ENCODE measurements at regions not wholly inside any gene's neighbourhood (a gene's known extent, or its start where the extent isn't known, plus 50 kb on each side); places are given as distances from the start of the nearest gene placed in this dataset.
"Not testable (repeated sequence)": the region's sequence is repeated elsewhere in the genome, so short reads cannot be mapped to it uniquely, and the experiment has no call there.

DNA sequence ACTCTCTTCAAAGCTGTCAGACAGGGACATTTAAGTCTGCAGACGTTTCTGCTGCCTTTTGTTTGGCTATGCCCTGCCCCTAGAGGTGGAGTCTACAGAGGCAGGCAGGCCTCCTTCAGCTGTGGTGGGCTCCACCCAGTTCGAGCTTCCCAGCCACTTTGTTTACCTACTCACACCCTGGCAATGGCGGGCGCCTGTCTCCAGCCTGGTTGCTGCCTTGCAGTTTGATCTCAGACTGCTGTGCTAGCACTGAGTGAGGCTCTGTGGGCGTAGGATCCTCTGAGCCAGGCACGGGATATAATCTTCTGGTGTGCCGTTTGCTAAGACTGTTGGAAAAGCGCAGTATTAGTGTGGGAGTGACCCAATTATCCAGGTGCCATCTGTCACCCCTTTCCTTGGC is 499.8 kb upstream of the IZUMO3 start:
- H3K27ac Mint-ChIP-seq; CTCF ChIA-PET; H3K4me1 Mint-ChIP-seq; H3K36me3 Mint-ChIP-seq (ENCODE audit: low read depth); H3K27me3 Mint-ChIP-seq; POLR2A ChIA-PET; H3K4me3 Mint-ChIP-seq; DNase-seq: not testable (repeated sequence)
- peaks cover 11% of the 10 kb centered on the region for H3K9me3 Mint-ChIP-seq

DNA sequence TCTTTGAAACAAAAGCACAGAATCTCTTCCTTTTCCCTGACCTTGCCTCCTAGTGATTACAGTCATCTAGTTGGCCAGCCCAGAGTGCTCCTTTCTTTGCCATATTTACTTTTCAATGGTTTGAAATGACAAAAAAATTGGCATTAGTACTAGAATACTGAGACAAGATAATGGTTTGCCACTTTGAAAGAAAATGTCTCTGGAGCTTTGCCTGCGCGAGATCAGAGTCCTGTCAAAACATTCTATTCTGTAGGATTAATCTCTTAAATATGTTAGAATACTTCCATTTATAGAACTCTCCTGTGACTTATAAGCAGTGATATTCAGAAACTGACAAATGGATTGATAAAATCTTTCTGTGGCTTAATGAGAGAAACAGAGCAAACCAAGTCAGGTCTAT is 484.0 kb upstream of the IZUMO3 start:
- no peaks in the 10 kb centered on the region for H3K4me1 Mint-ChIP-seq

DNA sequence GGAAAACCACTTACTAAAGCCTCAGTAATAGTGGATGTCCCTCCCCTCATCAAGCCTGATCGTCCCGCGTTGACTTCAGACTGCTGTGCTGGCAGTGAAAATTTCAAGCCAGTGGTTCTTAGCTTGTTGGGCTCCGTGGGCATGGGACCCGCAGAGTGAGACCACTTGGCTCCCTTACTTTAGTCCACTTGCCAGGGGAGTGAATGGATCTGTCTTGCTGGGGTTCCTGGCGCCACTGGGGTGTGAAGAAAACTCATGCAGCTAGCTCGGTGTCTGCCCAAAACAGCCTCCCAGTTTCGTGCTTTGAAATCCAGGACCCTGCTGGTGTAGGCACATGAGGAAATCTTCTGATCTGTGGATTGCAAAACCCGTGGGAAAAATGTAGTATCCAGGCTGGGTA is 480.0 kb upstream of the IZUMO3 start:
- POLR2A ChIA-PET: no interaction called here

More for the DNA sequence above, 484.0 kb upstream of the IZUMO3 start:
- no peaks in the 10 kb centered on the region for H3K36me3 Mint-ChIP-seq (ENCODE audit: low read depth)
- no peaks in the 10 kb centered on the region for H3K27me3 Mint-ChIP-seq
- DNase-seq: no peak
- ChIA-PET POLR2A (no interaction called here), CTCF (no interaction called here)
- H3K9me3 Mint-ChIP-seq: peaks cover 1% of the 10 kb centered on the region
- no peak overlapping the region for H3K4me3 Mint-ChIP-seq
- no peak overlapping the region for H3K27ac Mint-ChIP-seq

DNA sequence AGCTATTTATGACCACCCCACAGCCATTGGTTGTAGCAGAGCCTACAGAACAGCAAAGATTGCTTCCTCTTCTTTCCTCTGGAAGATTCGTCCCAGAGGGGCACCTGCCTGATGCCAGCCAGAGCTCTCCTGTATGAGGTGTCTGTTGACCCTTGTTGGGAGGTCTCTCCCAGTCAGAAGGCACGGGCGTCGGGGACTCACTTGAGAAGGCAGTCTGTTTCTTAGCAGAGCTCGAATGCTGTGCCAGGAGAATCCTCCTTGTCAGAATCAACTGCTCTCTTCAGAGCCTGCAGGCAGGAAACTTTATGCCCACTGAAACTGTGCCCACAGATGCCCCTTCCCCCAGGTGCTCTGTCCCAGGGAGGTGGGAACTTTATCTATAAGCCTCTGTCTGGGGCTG is 479.5 kb upstream of the IZUMO3 start:
- Mint-ChIP-seq H3K27me3 (no peaks in the 10 kb centered on the region), H3K4me3 (no peak overlapping the region), H3K9me3 (peaks cover 16% of the 10 kb centered on the region), H3K4me1 (no peaks in the 10 kb centered on the region), H3K27ac (no peak overlapping the region), H3K36me3 (ENCODE audit: low read depth) (no peaks in the 10 kb centered on the region)
- no peak for DNase-seq
- CTCF ChIA-PET: no interaction called here
- POLR2A ChIA-PET: no interaction called here

More for the DNA sequence above, 480.0 kb upstream of the IZUMO3 start:
- no peak overlapping the region for H3K27ac Mint-ChIP-seq
- H3K36me3 Mint-ChIP-seq (ENCODE audit: low read depth): no peaks in the 10 kb centered on the region
- no peak overlapping the region for H3K4me3 Mint-ChIP-seq
- H3K9me3 Mint-ChIP-seq: peaks cover 16% of the 10 kb centered on the region
- no peaks in the 10 kb centered on the region for H3K4me1 Mint-ChIP-seq
- DNase-seq: no peak
- CTCF ChIA-PET: no interaction called here
- no peaks in the 10 kb centered on the region for H3K27me3 Mint-ChIP-seq

DNA sequence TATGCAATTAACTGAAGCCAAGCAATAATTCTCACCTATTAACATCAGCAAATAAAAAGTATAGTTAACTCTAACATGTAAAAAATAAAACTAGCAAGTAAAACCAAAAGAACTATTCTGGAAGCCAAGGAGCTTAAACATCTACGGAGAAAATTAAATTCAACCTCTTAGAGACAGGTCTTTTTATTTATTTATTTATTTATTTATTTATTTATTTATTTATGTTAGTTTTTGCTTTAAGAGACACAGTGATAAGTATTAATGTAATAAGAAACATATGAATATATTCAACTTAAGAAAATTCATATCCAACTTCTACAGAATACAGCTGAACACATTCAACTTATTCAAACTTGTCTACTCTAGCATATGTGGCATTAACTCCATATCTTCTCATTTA is 472.1 kb upstream of the IZUMO3 start:
- no peak for DNase-seq
- no peaks in the 10 kb centered on the region for H3K36me3 Mint-ChIP-seq (ENCODE audit: low read depth)
- ChIA-PET POLR2A (no interaction called here), CTCF (no interaction called here)
- H3K9me3 Mint-ChIP-seq: peaks cover 18% of the 10 kb centered on the region
- no peaks in the 10 kb centered on the region for H3K27me3 Mint-ChIP-seq
- H3K27ac Mint-ChIP-seq: no peak overlapping the region
- H3K4me1 Mint-ChIP-seq: no peaks in the 10 kb centered on the region
- no peak overlapping the region for H3K4me3 Mint-ChIP-seq

DNA sequence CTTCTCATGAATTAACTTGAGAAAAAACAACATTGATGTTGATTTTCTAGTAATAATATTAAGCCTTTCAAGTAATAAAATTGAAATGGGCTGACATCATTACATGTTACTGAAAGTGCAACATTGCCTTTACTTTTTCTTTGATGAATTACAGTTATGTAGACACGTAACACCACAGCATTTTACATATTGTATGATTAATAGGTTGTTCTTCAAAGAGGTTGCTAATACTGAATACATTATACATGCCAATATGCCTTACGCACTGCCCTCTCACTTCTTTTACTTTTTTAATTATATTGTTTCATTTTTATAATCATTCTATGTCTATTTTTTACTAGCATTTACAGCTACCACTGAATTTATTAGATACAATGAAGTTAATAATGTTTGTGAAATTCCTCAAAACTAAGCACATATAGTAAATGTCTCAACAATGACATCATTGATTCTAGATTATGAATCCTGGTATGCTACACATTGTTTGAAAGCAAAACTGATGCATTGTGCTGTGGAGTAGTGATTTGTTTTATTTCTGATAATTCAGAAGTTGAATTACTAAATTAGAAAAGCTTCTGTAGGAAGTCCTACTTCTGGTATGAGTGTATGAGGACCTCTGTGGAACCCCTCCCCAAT is 464.4 kb upstream of the IZUMO3 start:
- POLR2A ChIA-PET: no interaction called here
- Mint-ChIP-seq H3K27ac (no peak overlapping the region), H3K9me3 (peaks cover 7% of the 10 kb centered on the region), H3K36me3 (ENCODE audit: low read depth) (no peaks in the 10 kb centered on the region), H3K27me3 (no peaks in the 10 kb centered on the region), H3K4me3 (no peak overlapping the region), H3K4me1 (no peaks in the 10 kb centered on the region)
- no peak for DNase-seq
- CTCF ChIA-PET: no interaction called here

DNA sequence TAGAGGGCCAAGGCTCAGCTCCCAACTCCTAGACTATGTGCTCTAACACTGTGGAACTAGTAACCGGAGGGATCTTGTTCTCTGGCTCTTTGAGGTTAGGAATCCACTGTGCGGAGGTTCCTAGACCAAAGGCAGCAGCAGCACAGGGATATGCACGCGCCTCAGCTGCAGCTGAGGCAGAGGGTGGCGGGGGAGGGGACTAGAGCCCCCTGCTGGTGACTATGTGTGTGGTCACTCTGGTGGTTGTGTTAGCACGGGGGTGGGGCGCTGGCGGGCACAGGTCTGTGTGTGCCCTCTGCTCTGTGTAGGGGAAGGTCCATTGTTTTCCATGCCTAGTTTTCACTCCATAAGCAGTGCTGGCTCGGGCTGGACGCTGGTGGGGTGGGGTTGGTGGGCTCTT is 458.0 kb upstream of the IZUMO3 start:
- Mint-ChIP-seq H3K9me3 (peaks cover 9% of the 10 kb centered on the region), H3K4me1 (no peaks in the 10 kb centered on the region), H3K4me3 (no peak overlapping the region), H3K36me3 (ENCODE audit: low read depth) (no peaks in the 10 kb centered on the region), H3K27ac (no peak overlapping the region), H3K27me3 (no peaks in the 10 kb centered on the region)
- CTCF ChIA-PET: no interaction called here
- POLR2A ChIA-PET: no interaction called here
- no peak for DNase-seq

DNA sequence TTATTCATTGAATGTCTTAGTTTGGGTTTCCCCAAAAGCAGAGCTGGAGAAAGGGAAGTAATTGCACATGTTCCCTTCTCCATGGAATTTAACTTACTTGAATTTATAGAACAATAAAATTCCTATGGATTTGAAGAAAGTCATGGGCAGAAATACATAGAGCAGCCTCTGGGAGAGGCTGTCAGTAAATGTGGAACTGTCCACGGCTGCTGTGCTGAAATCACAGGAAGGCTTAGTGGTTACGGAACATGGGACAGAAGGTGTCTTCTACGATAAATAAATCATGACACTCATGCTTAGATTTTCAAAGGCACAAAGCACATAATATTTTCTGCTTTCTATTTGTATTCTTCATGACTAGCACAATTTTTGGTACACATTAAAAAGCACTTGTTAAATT is 440.6 kb upstream of the IZUMO3 start:
- H3K36me3 Mint-ChIP-seq (ENCODE audit: low read depth): no peaks in the 10 kb centered on the region
- H3K9me3 Mint-ChIP-seq: peaks cover 8% of the 10 kb centered on the region
- DNase-seq: no peak
- ChIA-PET POLR2A (no interaction called here), CTCF (no interaction called here)
- no peaks in the 10 kb centered on the region for H3K4me1 Mint-ChIP-seq
- no peak overlapping the region for H3K27ac Mint-ChIP-seq
- no peak overlapping the region for H3K4me3 Mint-ChIP-seq
- H3K27me3 Mint-ChIP-seq: no peaks in the 10 kb centered on the region

DNA sequence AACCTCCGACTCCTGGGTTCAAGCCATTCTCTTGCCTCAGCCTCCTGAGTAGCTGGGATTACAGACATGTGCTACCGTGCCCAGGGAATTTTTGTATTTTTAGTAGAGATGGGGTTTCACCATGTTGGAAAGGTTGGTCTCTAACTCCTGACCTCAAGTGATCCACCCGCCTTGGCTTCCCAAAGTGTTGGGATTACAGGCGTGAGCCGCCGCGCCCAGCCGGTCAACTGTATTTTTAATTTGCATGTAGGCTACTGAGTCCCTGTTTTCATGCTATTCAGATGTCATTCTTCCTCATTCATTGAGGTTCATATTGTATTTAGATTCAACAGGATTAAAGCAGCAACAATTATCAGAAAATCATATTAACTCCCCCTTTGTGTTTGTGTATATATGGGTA is 425.1 kb upstream of the IZUMO3 start:
- H3K27me3 Mint-ChIP-seq; H3K36me3 Mint-ChIP-seq (ENCODE audit: low read depth); H3K27ac Mint-ChIP-seq; H3K4me3 Mint-ChIP-seq; CTCF ChIA-PET; POLR2A ChIA-PET; H3K4me1 Mint-ChIP-seq; H3K9me3 Mint-ChIP-seq; DNase-seq: not testable (repeated sequence)

DNA sequence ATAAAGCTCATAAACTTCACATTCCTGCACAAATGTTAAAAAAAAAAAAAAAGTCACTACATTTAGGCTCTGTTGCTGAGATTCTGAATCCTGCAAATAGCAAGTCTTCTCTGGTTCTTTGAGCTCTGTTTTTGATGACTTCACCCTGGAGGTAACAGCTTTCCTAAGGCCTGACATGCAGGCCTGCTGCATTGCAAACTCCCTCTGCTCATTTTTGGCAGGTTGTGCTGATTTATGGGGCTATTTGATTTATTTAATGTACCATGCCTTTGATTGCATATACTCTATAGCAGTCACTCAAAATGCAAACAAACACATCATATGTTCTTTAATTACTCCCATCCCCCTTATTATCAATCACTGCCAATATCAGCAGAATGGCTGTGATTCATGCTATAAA is 416.1 kb upstream of the IZUMO3 start:
- POLR2A ChIA-PET: interaction anchor here (0.6 kb wide), 1 partner anchor 12 kb away, joined by 3 read pairs; no protein-coding TSS in a partner anchor
- DNase-seq: no peak
- Mint-ChIP-seq H3K4me1 (no peaks in the 10 kb centered on the region), H3K27ac (no peak overlapping the region), H3K4me3 (no peak overlapping the region), H3K36me3 (ENCODE audit: low read depth) (no peaks in the 10 kb centered on the region), H3K9me3 (peaks cover 14% of the 10 kb centered on the region), H3K27me3 (no peaks in the 10 kb centered on the region)
- CTCF ChIA-PET: interaction anchor here (0.6 kb wide), 1 partner anchor 37 kb away, joined by 3 read pairs; no protein-coding TSS in a partner anchor

DNA sequence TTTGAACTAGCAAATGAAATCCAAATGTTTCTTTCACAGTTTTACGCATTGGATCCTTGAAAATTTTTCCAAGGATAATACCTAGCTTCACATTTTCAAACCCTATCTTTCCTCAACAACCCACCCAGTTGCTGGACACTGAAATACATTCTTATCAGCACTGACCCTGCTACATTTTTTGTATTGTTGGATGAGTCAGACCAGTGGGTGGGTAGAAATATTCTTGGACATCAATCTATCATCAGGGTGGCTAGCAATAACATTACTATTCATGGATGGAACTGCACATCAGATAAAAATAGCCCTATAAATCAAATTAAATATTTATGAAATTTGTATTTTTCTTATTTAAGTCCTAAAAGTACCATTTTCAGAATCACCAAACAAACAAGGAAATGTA is 407.4 kb upstream of the IZUMO3 start:
- CTCF ChIA-PET: no interaction called here
- Mint-ChIP-seq H3K4me3 (no peak overlapping the region), H3K27me3 (no peaks in the 10 kb centered on the region), H3K4me1 (no peaks in the 10 kb centered on the region), H3K36me3 (ENCODE audit: low read depth) (no peaks in the 10 kb centered on the region), H3K9me3 (peaks cover 17% of the 10 kb centered on the region), H3K27ac (no peak overlapping the region)
- DNase-seq: no peak
- POLR2A ChIA-PET: no interaction called here

DNA sequence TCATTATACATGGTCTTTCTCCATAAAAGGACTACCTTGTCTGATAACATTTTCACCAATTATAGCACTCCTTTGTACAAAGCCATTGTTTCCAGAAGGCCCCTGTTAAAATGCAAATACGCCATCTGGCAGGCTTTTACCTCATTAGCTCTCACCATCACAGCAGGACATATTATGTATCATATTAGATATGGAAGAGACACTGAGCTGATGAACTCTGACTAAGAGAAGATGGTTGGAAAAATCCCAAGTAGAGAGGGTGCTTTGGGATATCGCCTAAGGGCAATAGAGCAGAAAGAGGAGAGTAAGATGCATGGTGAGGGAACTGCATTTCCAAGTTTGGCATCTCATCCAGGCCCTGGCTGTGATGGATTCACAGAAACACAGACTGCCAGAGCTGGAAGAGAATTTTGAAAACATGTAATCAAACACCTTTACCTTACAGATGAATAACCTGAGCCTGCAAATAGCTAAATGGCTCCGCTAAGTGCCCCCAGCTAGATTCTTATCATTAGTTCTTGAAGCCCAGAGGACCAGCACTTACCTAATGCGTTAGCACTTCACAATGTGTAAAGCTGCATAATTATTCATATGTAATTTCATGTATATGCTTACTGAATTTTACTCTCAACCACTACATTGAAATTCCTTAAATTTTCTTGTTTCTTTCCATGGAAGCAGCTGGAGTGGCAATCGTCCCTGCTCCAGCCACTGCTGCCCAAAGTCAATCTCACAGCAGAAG is 393.6 kb upstream of the IZUMO3 start:
- Mint-ChIP-seq H3K4me3 (no peak overlapping the region), H3K9me3 (peaks cover 13% of the 10 kb centered on the region), H3K27me3 (no peaks in the 10 kb centered on the region), H3K4me1 (no peaks in the 10 kb centered on the region), H3K36me3 (ENCODE audit: low read depth) (no peaks in the 10 kb centered on the region), H3K27ac (no peak overlapping the region)
- no peak for DNase-seq
- ChIA-PET POLR2A (no interaction called here), CTCF (no interaction called here)

DNA sequence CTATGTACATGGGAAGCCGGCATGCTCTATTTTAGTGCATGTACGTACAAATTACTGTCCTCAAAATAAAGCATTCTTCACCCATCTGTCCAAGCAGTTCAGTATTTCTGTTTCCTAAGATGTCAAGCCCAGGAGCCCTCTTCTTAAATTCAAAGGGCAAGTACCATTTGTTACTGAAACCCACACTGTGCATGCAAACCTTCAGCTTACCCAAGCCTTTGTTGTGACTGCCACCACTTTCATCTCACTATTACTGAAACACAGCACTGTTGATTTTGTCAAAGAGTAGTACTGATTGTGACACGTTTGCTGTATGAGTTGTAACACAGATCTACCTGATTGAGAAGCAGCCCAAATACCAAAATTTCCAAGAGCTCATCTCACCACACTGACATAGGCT is 390.4 kb upstream of the IZUMO3 start:
- Mint-ChIP-seq H3K27ac (no peak overlapping the region), H3K9me3 (peaks cover 6% of the 10 kb centered on the region), H3K4me3 (no peak overlapping the region), H3K27me3 (no peaks in the 10 kb centered on the region), H3K36me3 (ENCODE audit: low read depth) (no peaks in the 10 kb centered on the region), H3K4me1 (no peaks in the 10 kb centered on the region)
- DNase-seq: no peak
- ChIA-PET POLR2A (no interaction called here), CTCF (no interaction called here)

DNA sequence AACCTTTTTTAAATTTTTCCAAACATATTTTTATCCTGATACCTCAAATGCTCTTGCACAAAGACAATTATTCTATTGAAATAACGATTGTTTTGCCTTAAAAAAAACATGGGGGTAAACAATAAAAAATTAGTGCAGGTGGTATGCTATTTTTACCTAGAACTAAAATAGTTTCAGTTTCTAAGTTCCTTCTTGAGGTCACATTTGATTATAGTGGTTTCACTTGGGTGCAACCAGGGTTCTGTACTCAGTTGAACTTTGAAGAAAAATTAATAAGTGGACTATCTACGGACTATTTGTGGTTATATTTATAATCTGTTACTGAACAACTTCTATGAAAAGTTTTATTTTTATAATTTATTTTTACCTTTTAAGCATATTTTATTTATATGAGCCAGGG is 387.1 kb upstream of the IZUMO3 start:
- Mint-ChIP-seq H3K36me3 (ENCODE audit: low read depth) (no peaks in the 10 kb centered on the region), H3K4me1 (no peaks in the 10 kb centered on the region), H3K27me3 (no peaks in the 10 kb centered on the region), H3K9me3 (peaks cover 11% of the 10 kb centered on the region), H3K4me3 (no peak overlapping the region), H3K27ac (no peak overlapping the region)
- ChIA-PET CTCF (no interaction called here), POLR2A (no interaction called here)
- no peak for DNase-seq
